Activated effector memory CD4-positive, alpha-beta T cell treated with Interleukin-2 at 50 U/mL for 16 hours (primary cell): ENCODE measurements at regions not wholly inside any gene's neighbourhood (a gene's known extent, or its start where the extent isn't known, plus 50 kb on each side); places are given as distances from the start of the nearest gene placed in this dataset.

Experiments used
- DNase-seq: peaks from one replicate; pipeline ENCODE4 v3.0.0-alpha.2; 2020

- no peak for DNase-seq
Measured at GRCh38 chr6:45830441-45831139, 185.1 kb downstream of the CLIC5 start.

- DNase-seq = no peak
Measured at GRCh38 chr6:45829873-45830272, 185.8 kb downstream of the CLIC5 start.

- no peak for DNase-seq
Measured at GRCh38 chr6:45827952-45828530, 187.6 kb downstream of the CLIC5 start.

GRCh38 chr6:45822873-45823272 lies 192.8 kb downstream of the CLIC5 start:
- no peak for DNase-seq

- DNase-seq = no peak
Measured at GRCh38 chr6:45822246-45822812, 193.3 kb downstream of the CLIC5 start.

- no peak for DNase-seq
Measured at GRCh38 chr6:45818655-45819054, 197.0 kb downstream of the CLIC5 start.

- DNase-seq = no peak
Measured at GRCh38 chr6:45816674-45817297, 198.9 kb downstream of the CLIC5 start.

GRCh38 chr6:45815466-45816125 lies 200.1 kb downstream of the CLIC5 start:
- DNase-seq = no peak

- DNase-seq = no peak
Measured at GRCh38 chr6:45814772-45815171, 200.9 kb downstream of the CLIC5 start.

- no peak for DNase-seq
Measured at GRCh38 chr6:45813943-45814342, 201.7 kb downstream of the CLIC5 start.

GRCh38 chr6:45812922-45813321 lies 202.7 kb downstream of the CLIC5 start:
- no peak for DNase-seq

GRCh38 chr6:45808917-45809316 lies 206.7 kb downstream of the CLIC5 start:
- DNase-seq = no peak

- no peak for DNase-seq
Measured at GRCh38 chr6:45808042-45808645, 207.5 kb downstream of the CLIC5 start.

GRCh38 chr6:45807311-45808041 lies 208.2 kb downstream of the CLIC5 start:
- DNase-seq = no peak

GRCh38 chr6:45806172-45806571 lies 209.5 kb downstream of the CLIC5 start:
- DNase-seq = no peak

GRCh38 chr6:45803071-45803470 lies 212.6 kb downstream of the CLIC5 start:
- DNase-seq = no peak

GRCh38 chr6:45801471-45802289 lies 214.0 kb downstream of the CLIC5 start:
- DNase-seq = no peak

- no peak for DNase-seq
Measured at GRCh38 chr6:45800911-45801310, 214.7 kb downstream of the CLIC5 start.

GRCh38 chr6:45795678-45796077 lies 220.0 kb downstream of the CLIC5 start:
- no peak for DNase-seq

- no peak for DNase-seq
Measured at GRCh38 chr6:45794465-45794864, 221.2 kb downstream of the CLIC5 start.
